ENCODE measurements at regions not wholly inside any gene's neighbourhood (a gene's known extent, or its start where the extent isn't known, plus 50 kb on each side); places are given as distances from the start of the nearest gene placed in this dataset.
A peak's percentile ranks its signal among the peaks of the same experiment; 100 is the strongest.
"Not testable (repeated sequence)": the region's sequence is repeated elsewhere in the genome, so short reads cannot be mapped to it uniquely, and the experiment has no call there.

DNA sequence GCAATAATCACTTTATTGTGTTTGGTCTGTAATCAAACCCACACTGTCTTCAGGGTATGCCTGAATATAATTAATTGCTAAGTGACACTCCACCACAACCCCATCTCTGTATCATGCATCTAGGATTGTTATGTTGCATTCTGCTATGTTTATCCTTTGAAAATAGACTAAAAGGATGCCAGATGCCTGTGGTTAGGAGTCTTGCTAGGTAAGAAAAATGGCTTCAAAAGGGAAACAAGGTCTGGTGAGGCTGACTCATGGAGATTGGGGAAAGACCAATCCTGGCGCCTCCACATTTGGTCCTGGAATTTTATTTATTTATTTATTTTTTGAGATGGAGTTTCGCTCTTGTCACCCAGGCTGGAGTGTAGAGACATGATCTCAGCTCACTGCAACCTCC lies 360.5 kb upstream of the SLC7A11 start:
- CTCF ChIA-PET: no interaction called here
- DNase-seq (no peak), ATAC-seq (no peak)
- no peaks in the 10 kb centered on the region for H3K4me1 Mint-ChIP-seq (ENCODE audit: low read depth)
- peaks cover 5% of the 10 kb centered on the region for H3K9me3 Mint-ChIP-seq (ENCODE audit: insufficient read depth)
- H3K4me3 Mint-ChIP-seq: no peak overlapping the region
- H3K27me3 Mint-ChIP-seq (ENCODE audit: low read depth): no peaks in the 10 kb centered on the region
- no peak overlapping the region for H3K27ac Mint-ChIP-seq
- POLR2A ChIA-PET: no interaction called here
- H3K36me3 Mint-ChIP-seq (ENCODE audit: low read depth): no peaks in the 10 kb centered on the region

DNA sequence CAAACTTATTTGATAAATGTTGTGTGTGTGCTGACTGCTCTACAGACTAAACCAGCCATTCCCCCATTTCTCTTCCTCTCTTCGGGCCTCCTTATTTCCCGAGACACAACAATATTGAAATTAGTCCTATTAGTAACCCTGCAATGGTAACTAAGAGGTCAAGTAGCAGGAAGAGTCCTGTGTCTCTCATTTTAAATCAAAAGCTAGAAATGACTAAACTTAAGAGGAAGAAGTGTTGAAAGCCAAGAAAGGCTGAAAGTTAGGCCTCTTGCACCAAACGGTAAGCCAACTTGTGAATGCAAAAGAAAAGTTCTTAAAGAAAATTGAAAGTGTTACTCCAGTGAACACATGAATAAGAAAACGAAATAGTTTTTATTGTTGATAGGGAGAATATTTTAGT lies 357.8 kb upstream of the SLC7A11 start:
- Mint-ChIP-seq H3K36me3 (ENCODE audit: low read depth) (no peaks in the 10 kb centered on the region), H3K27me3 (ENCODE audit: low read depth) (no peaks in the 10 kb centered on the region), H3K9me3 (ENCODE audit: insufficient read depth) (peaks cover 5% of the 10 kb centered on the region), H3K4me1 (ENCODE audit: low read depth) (no peaks in the 10 kb centered on the region), H3K4me3 (no peak overlapping the region), H3K27ac (no peak overlapping the region)
- POLR2A ChIA-PET: no interaction called here
- DNase-seq (no peak), ATAC-seq (no peak)
- CTCF ChIA-PET: no interaction called here

GRCh38 chr4:138598226-138598625 lies 356.1 kb upstream of the SLC7A11 start:
- DNase-seq: no peak
- Mint-ChIP-seq H3K4me1 (ENCODE audit: low read depth) (no peaks in the 10 kb centered on the region), H3K9me3 (ENCODE audit: insufficient read depth) (peaks cover 5% of the 10 kb centered on the region), H3K27me3 (ENCODE audit: low read depth) (no peaks in the 10 kb centered on the region), H3K36me3 (ENCODE audit: low read depth) (no peaks in the 10 kb centered on the region), H3K4me3 (no peak overlapping the region), H3K27ac (no peak overlapping the region)
- ChIA-PET CTCF (no interaction called here), POLR2A (no interaction called here)
- no peak for ATAC-seq

DNA sequence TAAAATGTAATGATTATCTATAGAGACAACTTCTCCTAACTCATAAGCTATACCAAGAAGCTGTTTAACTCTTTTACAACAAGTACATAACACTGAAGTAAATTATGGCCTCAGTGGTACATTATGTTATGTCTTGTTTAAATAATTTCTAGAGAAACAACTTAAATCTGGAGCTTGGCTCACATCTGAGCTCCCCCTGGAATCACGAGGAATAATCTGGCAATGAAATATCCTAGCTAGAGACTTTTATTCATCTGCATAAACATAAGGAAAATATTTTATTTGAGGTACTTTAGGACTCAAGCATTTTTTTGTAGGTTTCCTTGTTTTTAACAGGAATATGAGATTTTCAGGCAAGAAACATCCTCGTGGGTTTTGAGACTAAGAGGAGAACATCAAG lies 354.7 kb upstream of the SLC7A11 start:
- ChIA-PET POLR2A (no interaction called here), CTCF (no interaction called here)
- DNase-seq (no peak), ATAC-seq (no peak)
- Mint-ChIP-seq H3K27me3 (ENCODE audit: low read depth) (no peaks in the 10 kb centered on the region), H3K4me3 (no peak overlapping the region), H3K36me3 (ENCODE audit: low read depth) (no peaks in the 10 kb centered on the region), H3K4me1 (ENCODE audit: low read depth) (no peaks in the 10 kb centered on the region), H3K27ac (no peak overlapping the region), H3K9me3 (ENCODE audit: insufficient read depth) (peaks cover 5% of the 10 kb centered on the region)

DNA sequence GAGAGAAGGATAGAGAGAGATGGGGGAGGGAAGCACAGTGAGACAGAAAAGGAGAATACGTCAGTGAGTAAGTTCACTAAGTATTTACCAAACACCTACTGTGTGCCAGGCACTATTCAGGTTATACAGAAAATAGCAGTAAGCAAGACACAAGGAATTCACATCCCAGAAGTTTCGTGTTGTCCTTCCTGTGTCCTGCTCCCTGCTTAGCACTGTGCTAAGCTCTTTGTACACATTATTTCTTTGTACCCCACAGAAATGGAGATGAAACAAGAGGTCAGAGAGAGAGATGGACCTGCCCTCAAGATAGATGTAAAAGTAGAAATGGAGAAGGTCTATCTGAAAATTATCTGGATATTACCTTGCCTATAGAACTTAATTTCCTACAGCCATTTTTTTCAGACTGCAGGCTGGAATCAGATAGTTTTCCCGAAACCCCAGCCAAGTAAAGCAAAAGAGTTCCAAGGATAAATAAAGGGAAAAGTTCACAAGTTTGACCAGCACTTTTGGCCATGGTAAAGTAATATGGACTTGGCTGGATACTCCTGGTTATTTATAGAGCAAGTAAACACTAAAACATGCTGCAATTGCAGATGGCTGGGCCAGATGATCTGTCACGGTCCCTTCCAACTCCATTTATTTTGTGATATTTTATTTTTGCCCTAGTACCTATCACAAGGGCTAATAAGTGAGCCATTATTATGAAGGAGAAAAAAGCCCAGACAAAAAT lies 353.7 kb upstream of the SLC7A11 start:
- no peak for DNase-seq
- no peak for ATAC-seq
- H3K36me3 Mint-ChIP-seq (ENCODE audit: low read depth): no peaks in the 10 kb centered on the region
- H3K27ac Mint-ChIP-seq: no peak overlapping the region
- no peaks in the 10 kb centered on the region for H3K9me3 Mint-ChIP-seq (ENCODE audit: insufficient read depth)
- H3K27me3 Mint-ChIP-seq (ENCODE audit: low read depth): no peaks in the 10 kb centered on the region
- CTCF ChIA-PET: no interaction called here
- no peaks in the 10 kb centered on the region for H3K4me1 Mint-ChIP-seq (ENCODE audit: low read depth)
- no peak overlapping the region for H3K4me3 Mint-ChIP-seq
- POLR2A ChIA-PET: no interaction called here

DNA sequence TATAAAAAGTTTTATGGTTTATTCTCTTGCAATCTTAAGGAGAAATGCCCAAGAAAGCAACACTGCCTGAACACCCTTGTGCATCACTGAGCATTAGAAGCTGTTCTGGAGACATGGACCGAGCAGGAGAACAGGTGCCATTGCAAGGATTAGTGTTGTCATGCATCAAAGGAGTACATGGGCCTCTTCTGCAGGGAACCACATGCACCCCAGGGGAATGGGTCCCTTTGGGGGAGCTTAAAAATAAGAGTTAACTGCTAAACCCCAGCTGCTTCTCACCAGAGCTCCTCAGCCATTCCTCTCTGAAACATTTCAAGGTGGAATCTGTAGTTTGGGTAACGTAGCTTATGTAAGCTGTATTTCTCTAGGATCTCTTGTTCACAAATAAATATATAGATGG lies 353.0 kb upstream of the SLC7A11 start:
- H3K27ac Mint-ChIP-seq: no peak overlapping the region
- DNase-seq: no peak
- H3K4me3 Mint-ChIP-seq: no peak overlapping the region
- no peaks in the 10 kb centered on the region for H3K4me1 Mint-ChIP-seq (ENCODE audit: low read depth)
- no peaks in the 10 kb centered on the region for H3K9me3 Mint-ChIP-seq (ENCODE audit: insufficient read depth)
- ChIA-PET POLR2A (no interaction called here), CTCF (no interaction called here)
- no peak for ATAC-seq
- no peaks in the 10 kb centered on the region for H3K27me3 Mint-ChIP-seq (ENCODE audit: low read depth)
- no peaks in the 10 kb centered on the region for H3K36me3 Mint-ChIP-seq (ENCODE audit: low read depth)

- H3K9me3 Mint-ChIP-seq (ENCODE audit: insufficient read depth): no peaks in the 10 kb centered on the region
- H3K36me3 Mint-ChIP-seq (ENCODE audit: low read depth): no peaks in the 10 kb centered on the region
- ATAC-seq (no peak), DNase-seq (no peak)
- POLR2A ChIA-PET: no interaction called here
- H3K27ac Mint-ChIP-seq: peak overlapping the region; percentile 14
- CTCF ChIA-PET: no interaction called here
- H3K27me3 Mint-ChIP-seq (ENCODE audit: low read depth): no peaks in the 10 kb centered on the region
- no peak overlapping the region for H3K4me3 Mint-ChIP-seq
- H3K4me1 Mint-ChIP-seq (ENCODE audit: low read depth): no peaks in the 10 kb centered on the region
Measured at GRCh38 chr4:138592796-138593195, 350.6 kb upstream of the SLC7A11 start.

- ChIA-PET POLR2A (no interaction called here), CTCF (no interaction called here)
- ATAC-seq (no peak), DNase-seq (no peak)
- H3K4me3 Mint-ChIP-seq: no peak overlapping the region
- no peaks in the 10 kb centered on the region for H3K9me3 Mint-ChIP-seq (ENCODE audit: insufficient read depth)
- H3K4me1 Mint-ChIP-seq (ENCODE audit: low read depth): no peaks in the 10 kb centered on the region
- H3K36me3 Mint-ChIP-seq (ENCODE audit: low read depth): no peaks in the 10 kb centered on the region
- no peak overlapping the region for H3K27ac Mint-ChIP-seq
- H3K27me3 Mint-ChIP-seq (ENCODE audit: low read depth): no peaks in the 10 kb centered on the region
Measured at GRCh38 chr4:138591808-138592207, 349.7 kb upstream of the SLC7A11 start.

DNA sequence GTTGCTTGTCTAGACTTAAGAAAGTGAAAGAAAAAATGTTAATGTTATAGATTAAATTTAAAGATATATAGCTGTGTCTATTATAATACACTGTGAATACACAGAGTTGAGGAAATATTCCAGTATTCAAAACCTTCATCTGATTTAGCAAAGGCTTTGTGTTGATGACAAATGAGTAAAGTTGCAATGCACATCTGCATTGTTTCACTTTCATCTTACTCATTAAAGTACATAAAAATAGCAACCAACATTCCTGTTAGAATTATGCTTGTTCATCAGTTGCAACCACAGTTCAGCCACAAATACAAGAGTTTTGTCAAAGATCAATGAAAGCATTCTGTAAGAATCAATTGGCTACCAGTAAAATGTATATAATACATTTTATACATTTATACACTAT lies 346.4 kb upstream of the SLC7A11 start:
- Mint-ChIP-seq H3K36me3 (ENCODE audit: low read depth) (no peaks in the 10 kb centered on the region), H3K4me3 (no peak overlapping the region), H3K9me3 (ENCODE audit: insufficient read depth) (no peaks in the 10 kb centered on the region), H3K27ac (no peak overlapping the region), H3K27me3 (ENCODE audit: low read depth) (no peaks in the 10 kb centered on the region), H3K4me1 (ENCODE audit: low read depth) (no peaks in the 10 kb centered on the region)
- DNase-seq: no peak
- ATAC-seq: no peak
- ChIA-PET POLR2A (no interaction called here), CTCF (no interaction called here)

GRCh38 chr4:138579146-138579545 lies 337.0 kb upstream of the SLC7A11 start:
- CTCF ChIA-PET: no interaction called here

GRCh38 chr4:138577826-138578225 lies 335.7 kb upstream of the SLC7A11 start:
- H3K9me3 Mint-ChIP-seq (ENCODE audit: insufficient read depth); H3K4me3 Mint-ChIP-seq; DNase-seq; H3K36me3 Mint-ChIP-seq (ENCODE audit: low read depth); ATAC-seq; H3K27ac Mint-ChIP-seq; H3K4me1 Mint-ChIP-seq (ENCODE audit: low read depth); POLR2A ChIA-PET; H3K27me3 Mint-ChIP-seq (ENCODE audit: low read depth): not testable (repeated sequence)
- CTCF ChIA-PET: interaction anchor here (1.1 kb wide), 1 partner anchor 11 kb away, joined by 3 read pairs; no protein-coding TSS in a partner anchor

More at GRCh38 chr4:138579146-138579545, 337.0 kb upstream of the SLC7A11 start:
- POLR2A ChIA-PET: no interaction called here
- no peaks in the 10 kb centered on the region for H3K9me3 Mint-ChIP-seq (ENCODE audit: insufficient read depth)
- no peak overlapping the region for H3K27ac Mint-ChIP-seq
- no peaks in the 10 kb centered on the region for H3K27me3 Mint-ChIP-seq (ENCODE audit: low read depth)
- no peak for DNase-seq
- H3K4me1 Mint-ChIP-seq (ENCODE audit: low read depth): no peaks in the 10 kb centered on the region
- H3K4me3 Mint-ChIP-seq: no peak overlapping the region
- no peaks in the 10 kb centered on the region for H3K36me3 Mint-ChIP-seq (ENCODE audit: low read depth)
- ATAC-seq: no peak

DNA sequence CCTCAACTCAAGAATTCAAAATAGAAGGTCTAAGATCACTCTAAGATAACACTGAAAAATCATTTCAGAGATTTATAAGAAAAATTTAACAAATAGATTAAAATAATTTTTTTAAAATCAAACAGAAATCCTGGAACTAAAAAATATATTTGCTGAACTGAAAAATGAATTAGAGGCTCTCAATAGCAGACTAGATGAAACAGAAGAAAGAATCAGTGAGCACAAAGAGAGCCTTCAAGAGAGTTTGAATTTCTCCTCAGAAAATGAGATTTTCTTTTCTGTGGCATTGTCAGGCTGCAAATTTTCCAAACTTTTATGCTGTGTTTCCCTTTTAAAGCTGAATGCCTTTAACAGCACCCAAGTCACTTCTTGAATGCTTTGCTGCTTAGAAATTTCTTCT lies 335.0 kb upstream of the SLC7A11 start:
- Mint-ChIP-seq H3K27me3 (ENCODE audit: low read depth) (no peaks in the 10 kb centered on the region), H3K27ac (no peak overlapping the region), H3K9me3 (ENCODE audit: insufficient read depth) (no peaks in the 10 kb centered on the region), H3K36me3 (ENCODE audit: low read depth) (no peaks in the 10 kb centered on the region), H3K4me3 (no peak overlapping the region), H3K4me1 (ENCODE audit: low read depth) (no peaks in the 10 kb centered on the region)
- ChIA-PET CTCF (interaction anchor here (1.1 kb wide), 1 partner anchor 10 kb away, joined by 3 read pairs; no protein-coding TSS in a partner anchor), POLR2A (no interaction called here)
- DNase-seq (no peak), ATAC-seq (no peak)

- no peak overlapping the region for H3K27ac Mint-ChIP-seq
- ChIA-PET POLR2A (no interaction called here), CTCF (no interaction called here)
- no peaks in the 10 kb centered on the region for H3K27me3 Mint-ChIP-seq (ENCODE audit: low read depth)
- H3K9me3 Mint-ChIP-seq (ENCODE audit: insufficient read depth): no peaks in the 10 kb centered on the region
- H3K4me1 Mint-ChIP-seq (ENCODE audit: low read depth): no peaks in the 10 kb centered on the region
- no peaks in the 10 kb centered on the region for H3K36me3 Mint-ChIP-seq (ENCODE audit: low read depth)
- DNase-seq (no peak), ATAC-seq (no peak)
- no peak overlapping the region for H3K4me3 Mint-ChIP-seq
Measured at GRCh38 chr4:138576684-138577083, 334.5 kb upstream of the SLC7A11 start.

Measured in activated CD8-positive, alpha-beta T cell treated with anti-CD3 and anti-CD28 coated beads, Interleukin-2, amount 10 ng/mL, durations not matched to agents 7 days and 5 days (primary cell).